ENCODE measurements at regions not wholly inside any gene's neighbourhood (a gene's known extent, or its start where the extent isn't known, plus 50 kb on each side); places are given as distances from the start of the nearest gene placed in this dataset.

DNA sequence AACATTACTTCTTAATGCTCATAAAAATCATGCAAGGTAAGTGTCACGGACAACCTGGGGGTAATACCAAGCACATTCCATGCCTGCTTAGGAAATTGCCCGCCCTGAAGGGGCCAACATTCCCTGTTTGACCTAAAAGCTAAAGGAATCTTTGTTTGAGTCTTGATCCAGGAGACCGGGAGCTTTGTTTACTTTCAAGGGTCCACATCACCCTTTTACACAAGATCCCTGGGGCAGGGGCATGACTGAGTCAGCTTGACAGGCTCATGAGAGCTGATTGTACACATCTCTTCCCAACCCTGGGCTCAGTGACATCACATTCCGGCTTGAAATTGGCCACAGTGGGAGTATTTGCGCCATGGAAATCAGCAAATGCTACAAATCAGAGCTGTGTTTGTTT, 248.1 kb upstream of the HABP2 start:
- Histone ChIP-seq H3K4me3 (ENCODE audit: low read depth, low read length) (no peak overlapping the region), H3K27ac (ENCODE audit: low read depth, low read length) (no peak overlapping the region), H3K9me3 (ENCODE audit: control insufficient read depth, insufficient read depth, low read depth, low read length) (no peaks in the 10 kb centered on the region), H3K36me3 (ENCODE audit: control insufficient read depth, insufficient read depth, low read length) (no peaks in the 10 kb centered on the region), H3K27me3 (ENCODE audit: control insufficient read depth, insufficient read depth, low read length) (no peaks in the 10 kb centered on the region), H3K4me1 (ENCODE audit: control insufficient read depth, insufficient read depth, low read length) (no peaks in the 10 kb centered on the region), H3K9ac (ENCODE audit: low read length) (no peak overlapping the region)

DNA sequence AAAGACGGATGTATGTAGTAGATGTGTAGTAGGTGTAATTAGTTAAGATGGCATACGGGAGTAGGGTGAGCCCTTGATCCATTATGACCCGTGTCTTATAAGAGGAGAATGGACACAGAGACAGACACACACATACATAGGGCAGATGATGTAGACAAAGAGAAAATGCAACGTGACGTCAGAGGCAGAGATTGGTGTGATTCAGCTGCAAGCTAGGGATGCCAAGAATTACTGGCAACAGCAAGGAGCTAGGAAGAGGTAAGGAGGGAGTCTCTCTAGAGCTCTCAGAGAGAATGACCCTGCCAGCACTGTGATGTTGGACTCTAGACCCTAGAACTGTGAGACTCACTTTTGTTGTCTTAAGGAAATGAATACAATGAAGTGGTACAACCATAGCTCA, 247.0 kb upstream of the HABP2 start:
- Histone ChIP-seq H3K9ac (ENCODE audit: low read length) (no peak overlapping the region), H3K4me1 (ENCODE audit: control insufficient read depth, insufficient read depth, low read length) (no peaks in the 10 kb centered on the region; the same call in 1 of the 2 replicates), H3K27ac (ENCODE audit: low read depth, low read length) (no peak overlapping the region), H3K27me3 (ENCODE audit: control insufficient read depth, insufficient read depth, low read length) (no peaks in the 10 kb centered on the region), H3K4me3 (ENCODE audit: low read depth, low read length) (no peak overlapping the region), H3K36me3 (ENCODE audit: control insufficient read depth, insufficient read depth, low read length) (no peaks in the 10 kb centered on the region), H3K9me3 (ENCODE audit: control insufficient read depth, insufficient read depth, low read depth, low read length) (no peaks in the 10 kb centered on the region)

DNA sequence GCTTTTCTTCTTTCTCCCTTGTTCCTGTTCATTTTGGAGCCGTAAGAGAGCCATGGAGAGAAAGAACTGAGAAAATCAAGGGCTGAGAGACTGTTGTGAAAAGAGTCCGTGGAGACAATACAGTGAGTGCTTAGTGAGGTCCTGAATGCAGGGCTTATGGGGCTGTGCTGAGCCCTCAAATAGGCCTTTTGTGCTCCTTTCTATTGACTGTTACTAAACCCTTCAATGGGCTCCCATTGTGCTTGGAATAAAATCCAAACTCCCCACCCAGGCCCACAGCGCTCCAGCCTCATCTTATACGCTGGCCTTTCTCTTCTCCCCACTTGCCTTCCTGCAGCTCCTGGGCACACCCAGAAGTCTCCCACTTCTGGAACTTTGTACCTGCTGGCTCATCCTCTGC, 243.1 kb upstream of the HABP2 start:
- Histone ChIP-seq H3K9ac (ENCODE audit: low read length) (no peak overlapping the region), H3K4me3 (ENCODE audit: low read depth, low read length) (no peak overlapping the region), H3K4me1 (ENCODE audit: control insufficient read depth, insufficient read depth, low read length) (no peaks in the 10 kb centered on the region; the same call in 1 of the 2 replicates), H3K27ac (ENCODE audit: low read depth, low read length) (no peak overlapping the region), H3K9me3 (ENCODE audit: control insufficient read depth, insufficient read depth, low read depth, low read length) (no peaks in the 10 kb centered on the region), H3K36me3 (ENCODE audit: control insufficient read depth, insufficient read depth, low read length) (no peaks in the 10 kb centered on the region), H3K27me3 (ENCODE audit: control insufficient read depth, insufficient read depth, low read length) (no peaks in the 10 kb centered on the region)

DNA sequence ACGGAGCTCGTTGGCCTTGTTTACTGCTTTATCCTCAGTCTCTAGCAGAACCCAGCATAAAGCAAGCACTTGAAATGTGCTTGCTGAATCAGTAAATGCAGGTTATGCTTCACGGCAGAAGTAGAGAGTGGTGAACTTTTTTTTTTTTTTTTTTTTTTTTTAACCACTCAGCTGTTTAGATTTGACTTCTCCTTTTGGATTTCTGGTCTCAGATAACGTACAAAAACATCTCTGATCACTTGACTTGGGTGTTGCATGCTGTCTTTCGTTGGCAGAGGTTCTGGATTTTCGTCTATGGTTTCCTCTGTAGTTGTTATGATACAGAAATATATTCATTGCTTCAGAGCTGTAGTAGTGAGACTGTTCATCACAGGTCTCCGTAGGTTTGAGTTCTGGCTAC, 242.5 kb upstream of the HABP2 start:
- Histone ChIP-seq H3K36me3 (ENCODE audit: control insufficient read depth, insufficient read depth, low read length) (no peaks in the 10 kb centered on the region), H3K9me3 (ENCODE audit: control insufficient read depth, insufficient read depth, low read depth, low read length) (no peaks in the 10 kb centered on the region), H3K9ac (ENCODE audit: low read length) (no peak overlapping the region), H3K4me1 (ENCODE audit: control insufficient read depth, insufficient read depth, low read length) (no peaks in the 10 kb centered on the region; the same call in 1 of the 2 replicates), H3K27me3 (ENCODE audit: control insufficient read depth, insufficient read depth, low read length) (no peaks in the 10 kb centered on the region), H3K27ac (ENCODE audit: low read depth, low read length) (no peak overlapping the region), H3K4me3 (ENCODE audit: low read depth, low read length) (no peak overlapping the region)

DNA sequence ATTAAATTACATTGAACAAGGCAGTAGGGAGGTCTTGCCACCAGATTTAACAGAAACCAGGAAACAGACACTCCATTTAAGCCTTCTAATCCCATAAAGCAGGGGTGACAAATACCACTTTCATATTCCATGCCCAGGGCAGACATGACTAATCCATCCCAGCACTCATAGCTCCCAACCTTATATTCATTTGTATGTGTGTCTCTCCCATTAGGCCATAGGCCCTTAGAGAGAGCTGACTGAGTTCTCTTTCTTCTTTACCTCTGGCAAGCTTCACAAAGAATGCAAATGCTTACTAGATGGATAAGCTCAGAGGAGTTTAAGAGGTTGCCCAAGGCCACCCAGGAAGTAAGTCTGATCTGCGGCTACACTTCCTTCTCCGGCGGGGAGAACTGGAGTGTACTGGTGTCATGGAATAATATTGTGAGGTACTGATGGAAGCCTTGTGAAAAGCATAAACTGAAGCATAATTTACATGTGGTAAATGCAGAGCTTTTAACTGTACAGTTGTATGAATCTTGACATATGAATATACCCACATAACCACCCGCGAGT, 239.7 kb upstream of the HABP2 start:
- no peaks in the 10 kb centered on the region for H3K9me3 ChIP-seq (ENCODE audit: control insufficient read depth, insufficient read depth, low read depth, low read length)
- no peak overlapping the region for H3K9ac ChIP-seq (ENCODE audit: low read length)
- no peak overlapping the region for H3K27ac ChIP-seq (ENCODE audit: low read depth, low read length)
- no peaks in the 10 kb centered on the region; the same call in 1 of the 2 replicates for H3K4me1 ChIP-seq (ENCODE audit: control insufficient read depth, insufficient read depth, low read length)
- no peaks in the 10 kb centered on the region for H3K27me3 ChIP-seq (ENCODE audit: control insufficient read depth, insufficient read depth, low read length)
- H3K4me3 ChIP-seq (ENCODE audit: low read depth, low read length) = no peak overlapping the region
- no peaks in the 10 kb centered on the region for H3K36me3 ChIP-seq (ENCODE audit: control insufficient read depth, insufficient read depth, low read length)

DNA sequence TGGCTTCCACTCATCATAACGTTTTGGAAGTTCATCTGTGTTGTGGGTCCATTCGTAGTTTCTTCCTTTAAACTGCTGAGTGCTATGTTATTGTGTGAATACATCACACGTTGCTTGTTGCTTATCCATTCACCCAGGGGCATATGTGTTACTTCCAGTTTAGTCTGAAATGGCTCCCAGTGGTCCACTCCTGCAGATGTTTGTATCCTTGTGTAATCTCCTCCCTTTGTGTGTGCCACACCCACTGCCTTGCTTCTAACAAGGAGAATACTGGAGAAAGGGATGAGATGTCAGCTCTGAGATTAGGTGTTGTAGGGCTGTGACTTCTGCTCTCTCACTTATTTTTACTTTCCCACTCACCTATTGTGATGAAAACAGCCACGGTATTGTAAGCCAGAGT, 239.1 kb upstream of the HABP2 start:
- H3K36me3 ChIP-seq (ENCODE audit: control insufficient read depth, insufficient read depth, low read length) = no peaks in the 10 kb centered on the region
- H3K9ac ChIP-seq (ENCODE audit: low read length) = no peak overlapping the region
- H3K27me3 ChIP-seq (ENCODE audit: control insufficient read depth, insufficient read depth, low read length) = no peaks in the 10 kb centered on the region
- H3K27ac ChIP-seq (ENCODE audit: low read depth, low read length) = no peak overlapping the region
- H3K4me1 ChIP-seq (ENCODE audit: control insufficient read depth, insufficient read depth, low read length) = no peaks in the 10 kb centered on the region; the same call in 1 of the 2 replicates
- no peak overlapping the region for H3K4me3 ChIP-seq (ENCODE audit: low read depth, low read length)
- no peaks in the 10 kb centered on the region for H3K9me3 ChIP-seq (ENCODE audit: control insufficient read depth, insufficient read depth, low read depth, low read length)

DNA sequence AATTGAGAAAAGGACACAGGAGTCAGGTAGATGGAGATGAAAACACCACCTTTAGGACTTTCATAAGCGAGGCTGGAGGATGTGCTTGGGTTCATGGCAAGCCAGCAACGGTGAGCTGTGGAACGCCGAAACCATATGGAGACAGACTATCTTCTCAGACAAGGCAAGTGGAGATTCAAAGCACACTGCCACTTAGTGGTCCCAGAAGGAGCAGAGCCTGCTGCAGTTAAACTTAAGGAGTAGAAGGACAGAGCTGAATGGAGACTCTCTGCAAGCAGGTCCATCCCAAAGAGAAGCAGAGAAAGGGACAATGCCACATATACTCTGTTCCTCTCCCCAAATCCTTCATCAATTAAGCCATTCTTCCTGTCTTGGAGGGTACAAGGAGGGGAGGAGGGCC, 236.3 kb upstream of the HABP2 start:
- Histone ChIP-seq H3K9ac (ENCODE audit: low read length) (no peak overlapping the region), H3K4me1 (ENCODE audit: control insufficient read depth, insufficient read depth, low read length) (no peaks in the 10 kb centered on the region), H3K27ac (ENCODE audit: low read depth, low read length) (no peak overlapping the region), H3K9me3 (ENCODE audit: control insufficient read depth, insufficient read depth, low read depth, low read length) (no peaks in the 10 kb centered on the region), H3K4me3 (ENCODE audit: low read depth, low read length) (no peak overlapping the region), H3K27me3 (ENCODE audit: control insufficient read depth, insufficient read depth, low read length) (no peaks in the 10 kb centered on the region), H3K36me3 (ENCODE audit: control insufficient read depth, insufficient read depth, low read length) (no peaks in the 10 kb centered on the region)

DNA sequence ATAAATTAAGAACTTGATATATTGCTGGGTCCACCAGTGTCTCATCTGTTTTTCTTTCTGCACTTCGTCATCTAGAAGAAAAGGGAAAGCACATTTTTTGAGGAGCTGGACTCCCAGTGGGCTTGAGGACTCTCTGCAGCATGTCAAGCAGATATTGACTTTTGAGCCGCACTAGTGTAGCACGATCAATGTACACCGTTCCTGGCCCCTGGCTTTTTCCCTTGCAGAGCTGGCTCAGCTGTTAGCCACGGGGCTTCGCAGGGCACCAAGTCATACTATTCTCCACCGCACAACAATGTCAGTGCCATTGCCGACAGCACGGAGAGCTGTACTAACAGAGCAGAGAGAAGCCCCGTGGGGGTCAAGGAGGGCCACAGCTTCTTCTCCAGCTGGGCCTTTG, 235.4 kb upstream of the HABP2 start:
- no peaks in the 10 kb centered on the region for H3K4me1 ChIP-seq (ENCODE audit: control insufficient read depth, insufficient read depth, low read length)
- H3K9me3 ChIP-seq (ENCODE audit: control insufficient read depth, insufficient read depth, low read depth, low read length) = no peaks in the 10 kb centered on the region
- no peaks in the 10 kb centered on the region for H3K27me3 ChIP-seq (ENCODE audit: control insufficient read depth, insufficient read depth, low read length)

DNA sequence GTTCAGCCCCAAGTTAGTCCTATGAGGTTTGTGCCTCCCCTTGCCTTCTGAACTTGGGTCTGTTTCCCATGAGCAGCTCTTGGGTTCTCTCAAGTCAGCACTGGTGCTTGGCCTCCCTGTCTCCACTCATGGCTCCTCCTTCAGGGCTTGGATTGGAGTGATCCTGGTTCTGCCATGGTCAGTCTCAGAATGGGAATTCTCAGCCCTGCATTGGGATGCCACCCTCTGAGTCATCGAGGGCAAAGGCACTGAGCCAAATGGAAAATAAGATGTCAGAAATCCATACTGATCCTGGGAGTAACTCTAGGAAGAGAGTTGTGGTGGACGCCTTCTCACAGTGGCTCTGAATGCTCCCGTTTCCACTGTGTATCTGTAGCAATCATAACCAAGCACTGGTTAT, 233.4 kb upstream of the HABP2 start:
- no peaks in the 10 kb centered on the region for H3K4me1 ChIP-seq (ENCODE audit: control insufficient read depth, insufficient read depth, low read length)
- no peak overlapping the region for H3K27ac ChIP-seq (ENCODE audit: low read depth, low read length)
- H3K36me3 ChIP-seq (ENCODE audit: control insufficient read depth, insufficient read depth, low read length) = no peaks in the 10 kb centered on the region
- no peak overlapping the region for H3K4me3 ChIP-seq (ENCODE audit: low read depth, low read length)
- no peaks in the 10 kb centered on the region for H3K27me3 ChIP-seq (ENCODE audit: control insufficient read depth, insufficient read depth, low read length)
- H3K9ac ChIP-seq (ENCODE audit: low read length) = no peak overlapping the region
- H3K9me3 ChIP-seq (ENCODE audit: control insufficient read depth, insufficient read depth, low read depth, low read length) = no peaks in the 10 kb centered on the region

More for the DNA sequence above, 235.4 kb upstream of the HABP2 start:
- Histone ChIP-seq H3K36me3 (ENCODE audit: control insufficient read depth, insufficient read depth, low read length) (no peaks in the 10 kb centered on the region), H3K27ac (ENCODE audit: low read depth, low read length) (no peak overlapping the region), H3K9ac (ENCODE audit: low read length) (no peak overlapping the region), H3K4me3 (ENCODE audit: low read depth, low read length) (no peak overlapping the region)

DNA sequence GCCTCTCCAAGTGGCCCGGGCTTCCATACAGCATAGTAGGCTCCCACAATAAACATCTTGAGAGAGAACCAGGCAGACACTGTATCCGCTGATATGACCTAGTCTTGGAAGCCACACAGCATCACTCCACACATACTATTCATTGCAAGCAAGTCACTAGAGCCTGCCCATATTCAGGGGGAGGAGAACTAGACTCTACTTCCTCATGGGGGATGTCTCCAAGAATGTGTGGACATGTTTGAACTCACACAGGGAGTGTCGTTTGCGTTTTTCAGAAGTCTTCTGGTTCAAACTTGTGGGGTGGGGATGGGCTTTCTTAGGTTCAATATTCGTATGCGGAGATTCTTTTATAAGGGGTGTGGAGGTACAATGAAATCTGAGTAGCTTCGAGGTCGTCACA, 232.6 kb upstream of the HABP2 start:
- Histone ChIP-seq H3K4me1 (ENCODE audit: control insufficient read depth, insufficient read depth, low read length) (no peaks in the 10 kb centered on the region), H3K9ac (ENCODE audit: low read length) (no peak overlapping the region), H3K36me3 (ENCODE audit: control insufficient read depth, insufficient read depth, low read length) (no peaks in the 10 kb centered on the region), H3K27ac (ENCODE audit: low read depth, low read length) (no peak overlapping the region), H3K27me3 (ENCODE audit: control insufficient read depth, insufficient read depth, low read length) (no peaks in the 10 kb centered on the region), H3K4me3 (ENCODE audit: low read depth, low read length) (no peak overlapping the region), H3K9me3 (ENCODE audit: control insufficient read depth, insufficient read depth, low read depth, low read length) (no peaks in the 10 kb centered on the region)

DNA sequence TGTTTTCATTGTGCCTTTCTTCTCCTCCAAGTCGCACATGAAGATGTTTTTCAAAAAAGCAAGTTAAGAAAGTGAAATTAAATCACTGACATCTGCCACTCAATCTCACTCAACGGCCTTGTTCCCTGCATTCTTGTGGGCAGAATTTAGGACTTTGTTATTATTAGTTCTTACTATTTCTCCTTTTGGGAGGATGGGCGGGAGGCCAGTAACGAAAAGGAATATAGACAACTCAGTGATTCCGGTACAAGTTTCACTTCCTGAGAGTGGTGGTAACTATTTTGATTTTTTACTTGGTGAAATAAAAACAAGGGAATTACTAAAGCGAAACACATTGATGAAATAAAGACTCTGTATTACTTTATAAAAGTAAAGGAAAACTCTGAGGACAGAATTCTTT, 231.9 kb upstream of the HABP2 start:
- no peak overlapping the region for H3K9ac ChIP-seq (ENCODE audit: low read length)
- no peaks in the 10 kb centered on the region for H3K36me3 ChIP-seq (ENCODE audit: control insufficient read depth, insufficient read depth, low read length)
- no peaks in the 10 kb centered on the region for H3K27me3 ChIP-seq (ENCODE audit: control insufficient read depth, insufficient read depth, low read length)
- H3K4me3 ChIP-seq (ENCODE audit: low read depth, low read length) = no peak overlapping the region
- H3K9me3 ChIP-seq (ENCODE audit: control insufficient read depth, insufficient read depth, low read depth, low read length) = no peaks in the 10 kb centered on the region
- no peak overlapping the region for H3K27ac ChIP-seq (ENCODE audit: low read depth, low read length)
- peaks cover 2% of the 10 kb centered on the region; the same call in 1 of the 2 replicates for H3K4me1 ChIP-seq (ENCODE audit: control insufficient read depth, insufficient read depth, low read length)

DNA sequence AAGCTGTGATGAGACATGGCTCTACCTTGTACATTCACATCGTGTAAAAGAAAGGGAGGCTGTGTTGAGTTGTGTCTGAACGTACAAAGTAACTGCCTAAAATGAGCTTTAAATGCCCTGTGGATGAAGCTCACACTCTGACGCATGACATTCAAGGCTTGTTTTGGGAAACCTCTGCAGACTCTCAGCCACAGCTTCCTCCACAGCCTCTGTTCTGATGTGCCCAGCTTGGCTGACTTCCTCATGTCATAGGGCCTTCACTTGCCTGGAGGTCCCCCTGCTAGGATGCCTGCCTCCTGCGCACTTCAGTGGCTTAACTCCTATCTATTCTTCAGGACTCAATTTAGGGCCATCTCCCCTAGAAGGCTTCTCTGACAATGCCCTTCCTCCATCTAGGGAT, 230.0 kb upstream of the HABP2 start:
- Histone ChIP-seq H3K36me3 (ENCODE audit: control insufficient read depth, insufficient read depth, low read length) (no peaks in the 10 kb centered on the region), H3K27me3 (ENCODE audit: control insufficient read depth, insufficient read depth, low read length) (no peaks in the 10 kb centered on the region), H3K9ac (ENCODE audit: low read length) (no peak overlapping the region), H3K27ac (ENCODE audit: low read depth, low read length) (no peak overlapping the region), H3K4me1 (ENCODE audit: control insufficient read depth, insufficient read depth, low read length) (peaks cover 15% of the 10 kb centered on the region), H3K9me3 (ENCODE audit: control insufficient read depth, insufficient read depth, low read depth, low read length) (no peaks in the 10 kb centered on the region), H3K4me3 (ENCODE audit: low read depth, low read length) (no peak overlapping the region)

All from HUES6 (cell line).